ENCODE measurements at regions not wholly inside any gene's neighbourhood (a gene's known extent, or its start where the extent isn't known, plus 50 kb on each side); places are given as distances from the start of the nearest gene placed in this dataset.
"Not testable (repeated sequence)": the region's sequence is repeated elsewhere in the genome, so short reads cannot be mapped to it uniquely, and the experiment has no call there.

DNA sequence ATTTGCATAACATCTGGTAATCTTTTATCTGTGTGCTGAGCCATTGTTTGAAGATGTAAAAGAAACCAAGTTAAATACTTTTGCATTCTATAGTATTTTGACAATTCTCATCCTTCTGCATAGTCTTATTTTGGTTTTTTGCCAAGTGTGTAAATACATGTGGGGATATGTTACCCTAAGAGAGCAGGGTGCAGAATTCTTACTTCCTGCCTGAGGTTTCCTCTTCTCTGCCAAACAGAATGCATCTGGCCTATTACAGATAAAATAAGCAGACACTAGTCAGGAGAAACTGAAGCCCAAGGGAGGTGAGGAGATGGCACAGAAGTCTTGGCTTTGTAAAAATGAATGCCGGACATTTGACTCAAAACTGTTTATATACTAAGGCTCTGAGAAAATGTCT, 462.1 kb downstream of the TMEM38B start:
- Histone ChIP-seq H3K27ac (no peak overlapping the region), H3K4me3 (no peak overlapping the region), H3K4me1 (no peaks in the 10 kb centered on the region), H3K27me3 (no peaks in the 10 kb centered on the region), H3K9me3 (no peaks in the 10 kb centered on the region), H3K36me3 (replicated peaks in 1 of 2; ENCODE audit: insufficient read depth in 1 of 2, low read depth in 2 of 2) (no peaks in the 10 kb centered on the region)
- 60 to 78% methylated on average over 1 of the region's 1 CpG for WGBS, 2 donors
- intact Hi-C loops (cut with DNase I), result no loop called here
- DNase-seq (no peak), ATAC-seq (no peak)
- TF ChIP-seq, protein P1, sequence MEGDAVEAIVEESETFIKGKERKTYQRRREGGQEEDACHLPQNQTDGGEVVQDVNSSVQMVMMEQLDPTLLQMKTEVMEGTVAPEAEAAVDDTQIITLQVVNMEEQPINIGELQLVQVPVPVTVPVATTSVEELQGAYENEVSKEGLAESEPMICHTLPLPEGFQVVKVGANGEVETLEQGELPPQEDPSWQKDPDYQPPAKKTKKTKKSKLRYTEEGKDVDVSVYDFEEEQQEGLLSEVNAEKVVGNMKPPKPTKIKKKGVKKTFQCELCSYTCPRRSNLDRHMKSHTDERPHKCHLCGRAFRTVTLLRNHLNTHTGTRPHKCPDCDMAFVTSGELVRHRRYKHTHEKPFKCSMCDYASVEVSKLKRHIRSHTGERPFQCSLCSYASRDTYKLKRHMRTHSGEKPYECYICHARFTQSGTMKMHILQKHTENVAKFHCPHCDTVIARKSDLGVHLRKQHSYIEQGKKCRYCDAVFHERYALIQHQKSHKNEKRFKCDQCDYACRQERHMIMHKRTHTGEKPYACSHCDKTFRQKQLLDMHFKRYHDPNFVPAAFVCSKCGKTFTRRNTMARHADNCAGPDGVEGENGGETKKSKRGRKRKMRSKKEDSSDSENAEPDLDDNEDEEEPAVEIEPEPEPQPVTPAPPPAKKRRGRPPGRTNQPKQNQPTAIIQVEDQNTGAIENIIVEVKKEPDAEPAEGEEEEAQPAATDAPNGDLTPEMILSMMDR (IDR thresholded peaks at IDR 0.05), result no peak
- no peak for TF ChIP-seq POLR2A (IDR thresholded peaks at IDR 0.05)

DNA sequence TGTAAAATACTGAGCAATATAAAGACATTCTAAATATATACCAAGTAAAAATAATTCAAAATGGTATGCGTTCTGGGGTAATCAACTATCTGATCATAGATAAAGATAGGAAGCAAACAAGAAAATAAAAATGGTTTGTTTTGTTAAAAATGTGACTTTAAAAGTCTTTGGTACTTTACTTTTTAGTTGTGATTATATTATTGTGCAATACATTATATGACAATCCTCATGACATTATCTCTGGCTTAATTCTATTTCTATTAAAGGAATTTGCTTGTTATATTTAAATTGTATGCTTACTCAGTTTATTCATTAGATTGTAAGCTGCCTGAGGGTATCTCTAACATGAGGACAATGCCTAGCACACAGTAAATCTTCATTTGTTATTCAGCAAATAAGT, 477.9 kb downstream of the TMEM38B start:
- DNase-seq (no peak), ATAC-seq (no peak)
- no peak for TF ChIP-seq POLR2A (IDR thresholded peaks at IDR 0.05)
- TF ChIP-seq, protein P1 (IDR thresholded peaks at IDR 0.05), result no peak
- WGBS, 2 donors, result 79 to 80% methylated on average over 1 of the region's 1 CpG
- intact Hi-C loops (cut with DNase I), result no loop called here
- no peaks in the 10 kb centered on the region for H3K9me3 ChIP-seq
- H3K27me3 ChIP-seq, result no peaks in the 10 kb centered on the region
- H3K36me3 ChIP-seq (replicated peaks in 1 of 2; ENCODE audit: insufficient read depth in 1 of 2, low read depth in 2 of 2), result no peaks in the 10 kb centered on the region
- no peak overlapping the region for H3K4me3 ChIP-seq
- H3K27ac ChIP-seq, result no peak overlapping the region
- no peaks in the 10 kb centered on the region for H3K4me1 ChIP-seq

DNA sequence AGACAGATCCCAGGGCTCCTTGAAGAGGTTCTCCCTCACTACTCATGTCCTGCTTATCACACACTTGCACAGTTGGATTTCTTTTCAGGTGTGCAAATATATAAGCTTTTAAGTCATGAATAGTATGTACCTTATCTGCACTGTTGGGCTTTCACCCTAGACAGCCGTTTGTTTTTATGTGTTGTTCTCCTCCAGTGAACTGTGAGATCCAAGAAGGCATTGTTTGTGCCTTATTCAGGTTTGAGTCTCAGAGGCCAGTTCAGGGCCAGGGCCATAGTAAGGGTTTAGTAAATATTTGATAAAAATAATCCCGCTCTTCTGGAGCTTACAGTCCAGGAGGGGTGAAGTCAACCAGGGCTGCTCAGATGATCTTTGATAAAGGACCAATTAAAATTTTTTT, 480.0 kb downstream of the TMEM38B start:
- Histone ChIP-seq H3K27ac (no peak overlapping the region), H3K4me1 (no peaks in the 10 kb centered on the region), H3K27me3 (no peaks in the 10 kb centered on the region), H3K36me3 (replicated peaks in 1 of 2; ENCODE audit: insufficient read depth in 1 of 2, low read depth in 2 of 2) (no peaks in the 10 kb centered on the region), H3K4me3 (no peak overlapping the region), H3K9me3 (no peaks in the 10 kb centered on the region)
- DNase-seq (no peak), ATAC-seq (no peak)
- 17 to 28% methylated on average over 2 of the region's 2 CpGs for WGBS, 2 donors
- intact Hi-C loops (cut with DNase I), result no loop called here
- TF ChIP-seq, protein P1 (IDR thresholded peaks at IDR 0.05), result no peak
- no peak for TF ChIP-seq POLR2A (IDR thresholded peaks at IDR 0.05)

DNA sequence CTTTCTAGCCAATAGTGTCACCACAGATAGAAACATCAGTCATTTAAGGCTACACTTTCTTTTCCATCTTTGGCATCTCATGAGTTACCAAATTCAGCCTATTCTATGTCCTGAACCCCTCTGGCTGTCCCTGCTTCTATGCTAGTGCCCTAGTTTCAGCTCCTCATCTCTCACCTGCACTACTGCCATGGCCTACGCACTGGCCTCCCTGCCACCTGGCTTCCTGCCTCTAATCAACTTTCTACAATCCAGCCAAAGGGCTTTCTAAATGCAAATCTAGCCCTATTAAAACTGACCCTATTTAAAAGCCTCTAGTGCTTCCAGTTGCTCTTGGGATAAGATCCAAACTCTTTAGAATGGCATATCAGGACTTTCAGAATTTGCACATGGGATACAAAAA, 482.9 kb downstream of the TMEM38B start:
- no peaks in the 10 kb centered on the region for H3K4me1 ChIP-seq
- H3K9me3 ChIP-seq, result no peaks in the 10 kb centered on the region
- 61 to 64% methylated on average over 1 of the region's 1 CpG for WGBS, 2 donors
- H3K27ac ChIP-seq, result no peak overlapping the region
- H3K36me3 ChIP-seq (replicated peaks in 1 of 2; ENCODE audit: insufficient read depth in 1 of 2, low read depth in 2 of 2), result no peaks in the 10 kb centered on the region
- DNase-seq (no peak), ATAC-seq (no peak)
- intact Hi-C loops (cut with DNase I), result no loop called here
- no peak for TF ChIP-seq POLR2A (IDR thresholded peaks at IDR 0.05)
- TF ChIP-seq, protein P1 (IDR thresholded peaks at IDR 0.05), result no peak
- no peaks in the 10 kb centered on the region for H3K27me3 ChIP-seq
- no peak overlapping the region for H3K4me3 ChIP-seq

DNA sequence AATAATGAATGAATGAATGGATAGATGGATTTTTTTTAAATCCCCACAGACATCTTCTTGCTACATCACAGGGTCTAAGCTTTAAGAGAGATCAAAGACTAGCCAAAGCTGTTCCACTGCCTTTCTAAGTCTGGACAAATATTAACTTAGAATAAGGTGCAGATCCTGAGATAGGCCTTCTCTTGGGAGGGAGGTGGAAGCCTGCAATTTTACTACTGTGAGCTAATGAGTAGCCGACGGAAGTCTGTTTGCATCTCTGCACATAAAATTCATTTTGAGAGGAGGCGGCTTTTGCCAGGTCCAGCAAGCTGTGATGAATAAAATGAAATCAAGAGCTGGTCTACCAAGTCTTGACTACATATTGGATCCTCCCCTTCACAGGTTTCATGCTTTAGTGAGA, 484.9 kb downstream of the TMEM38B start:
- Histone ChIP-seq H3K36me3 (replicated peaks in 1 of 2; ENCODE audit: insufficient read depth in 1 of 2, low read depth in 2 of 2) (no peaks in the 10 kb centered on the region), H3K4me1 (no peaks in the 10 kb centered on the region), H3K4me3 (no peak overlapping the region), H3K27ac (no peak overlapping the region), H3K27me3 (no peaks in the 10 kb centered on the region), H3K9me3 (no peaks in the 10 kb centered on the region)
- intact Hi-C loops (cut with DNase I), result no loop called here
- DNase-seq, result no peak
- no peak for ATAC-seq
- TF ChIP-seq, protein P1 (IDR thresholded peaks at IDR 0.05), result no peak
- no peak for TF ChIP-seq POLR2A (IDR thresholded peaks at IDR 0.05)
- 27 to 40% methylated on average over 3 of the region's 3 CpGs for WGBS, 2 donors

DNA sequence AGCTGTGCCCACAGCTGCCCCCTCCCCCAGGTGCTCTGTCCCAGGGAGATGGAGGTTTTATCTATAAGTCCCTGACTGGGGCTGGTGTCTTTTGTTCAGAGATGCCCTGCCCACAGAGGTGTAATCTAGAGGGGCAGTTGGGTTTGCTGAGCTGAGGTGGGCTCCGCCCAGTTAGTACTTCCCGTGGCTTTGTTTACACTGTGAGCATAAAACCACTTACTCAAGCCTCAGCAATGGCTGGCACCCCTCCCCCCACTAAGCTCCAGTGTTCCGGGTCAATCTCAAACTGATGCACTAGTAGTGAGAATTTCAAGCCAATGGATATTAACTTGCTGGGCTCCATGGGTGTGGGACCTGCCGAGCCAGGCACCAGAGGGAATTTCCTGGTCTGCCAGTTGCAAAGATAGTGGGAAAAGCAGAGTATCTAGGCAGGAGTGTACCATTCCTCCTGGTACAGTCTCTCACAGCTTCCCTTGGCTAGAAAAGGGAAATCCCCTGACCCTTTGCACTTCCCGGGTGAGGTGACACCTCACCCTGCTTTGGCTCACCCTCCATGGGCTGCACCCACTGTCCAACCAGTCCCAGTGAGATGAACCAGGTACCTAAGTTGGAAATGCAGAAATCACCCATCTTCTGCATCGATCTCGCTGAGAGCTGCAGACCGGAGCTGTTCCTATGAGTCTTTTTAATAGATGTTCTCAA, 509.6 kb downstream of the TMEM38B start:
- ATAC-seq; H3K27ac ChIP-seq; H3K27me3 ChIP-seq; intact Hi-C loops (cut with DNase I); H3K9me3 ChIP-seq; H3K4me3 ChIP-seq; H3K36me3 ChIP-seq (replicated peaks in 1 of 2; ENCODE audit: insufficient read depth in 1 of 2, low read depth in 2 of 2); DNase-seq; H3K4me1 ChIP-seq: not testable (repeated sequence)
- 58 to 68% methylated on average over 7 to 8 of the region's 8 CpGs for WGBS, 2 donors
